Fibroblast of the aortic adventitia (primary cell): ENCODE measurements at regions not wholly inside any gene's neighbourhood (a gene's known extent, or its start where the extent isn't known, plus 50 kb on each side); places are given as distances from the start of the nearest gene placed in this dataset.

Source experiments
- DNase-seq: peaks from one replicate; pipeline ENCODE4 v3.0.0-alpha.2; 2010; ENCODE audit warnings: low read depth
- H3K4me3 ChIP-seq: 2 replicates; pipeline ENCODE4 v1.5.1; 2011; ENCODE audit warnings: low read depth, mild to moderate bottlenecking, control low read depth, low read length, moderate library complexity
- CTCF ChIP-seq: IDR thresholded peaks from 2 replicates; pipeline ENCODE4 v1.5.1; 2011; ENCODE audit warnings: mild to moderate bottlenecking, low read length, control low read depth, inconsistent platforms; ENCODE audit not compliant: insufficient read depth

GRCh38 chr17:71963791-71964190 is 157.0 kb upstream of the SOX9 start:
- no peak overlapping the region for H3K4me3 ChIP-seq
- no peak for DNase-seq
- TF ChIP-seq CTCF, result no peak

- no peak overlapping the region for H3K4me3 ChIP-seq
- DNase-seq, result no peak
- TF ChIP-seq CTCF, result no peak
These were observed 156.3 kb upstream of the SOX9 start for GRCh38 chr17:71964559-71964958.

- DNase-seq, result no peak
- TF ChIP-seq CTCF, result no peak
- no peak overlapping the region for H3K4me3 ChIP-seq
These were observed 154.8 kb upstream of the SOX9 start for GRCh38 chr17:71966055-71966454.

GRCh38 chr17:71966459-71967313 is 154.1 kb upstream of the SOX9 start:
- DNase-seq, result no peak
- no peak for TF ChIP-seq CTCF
- H3K4me3 ChIP-seq, result no peak overlapping the region

GRCh38 chr17:71969500-71969899 is 151.3 kb upstream of the SOX9 start:
- no peak for DNase-seq
- no peak for TF ChIP-seq CTCF

GRCh38 chr17:71970312-71970711 is 150.5 kb upstream of the SOX9 start:
- H3K4me3 ChIP-seq, result no peak overlapping the region
- no peak for TF ChIP-seq CTCF
- DNase-seq, result no peak

More at GRCh38 chr17:71969500-71969899, 151.3 kb upstream of the SOX9 start:
- H3K4me3 ChIP-seq, result no peak overlapping the region
